GM19043 (cell line): ENCODE measurements at regions not wholly inside any gene's neighbourhood (a gene's known extent, or its start where the extent isn't known, plus 50 kb on each side); places are given as distances from the start of the nearest gene placed in this dataset.
"Not testable (repeated sequence)": the region's sequence is repeated elsewhere in the genome, so short reads cannot be mapped to it uniquely, and the experiment has no call there.

ENCODE experiments used
- ATAC-seq: cut with Tn5 transposase; IDR thresholded peaks from one replicate; pipeline ENCODE4 v1.9.1; 2021; ENCODE audit warnings: low read depth; ENCODE audit not compliant: unreplicated experiment

GRCh38 chr10:3975016-3975415 is 190.0 kb upstream of the KLF6 start:
- ATAC-seq, result no peak

- ATAC-seq, result no peak
These were observed 187.7 kb upstream of the KLF6 start for GRCh38 chr10:3972460-3973301.

DNA sequence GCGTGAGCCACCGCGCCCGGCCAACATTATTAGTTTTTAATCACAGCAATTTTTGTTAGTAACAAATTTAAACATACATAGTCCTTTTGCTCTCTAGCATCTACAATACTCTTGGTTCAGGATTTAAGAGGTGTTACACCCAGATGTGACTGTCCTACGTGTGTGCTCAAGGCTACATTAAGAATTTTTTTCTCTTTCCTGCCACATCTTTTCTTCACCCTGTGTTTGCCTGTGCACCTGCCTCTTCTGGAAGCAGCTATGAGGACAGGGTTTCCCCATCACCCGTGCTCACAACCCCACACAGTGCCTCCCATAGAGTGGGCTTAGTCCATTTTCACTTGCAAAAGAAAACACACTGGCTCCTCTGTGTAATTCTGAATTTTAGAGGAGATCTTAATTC is 186.7 kb upstream of the KLF6 start:
- no peak for ATAC-seq

DNA sequence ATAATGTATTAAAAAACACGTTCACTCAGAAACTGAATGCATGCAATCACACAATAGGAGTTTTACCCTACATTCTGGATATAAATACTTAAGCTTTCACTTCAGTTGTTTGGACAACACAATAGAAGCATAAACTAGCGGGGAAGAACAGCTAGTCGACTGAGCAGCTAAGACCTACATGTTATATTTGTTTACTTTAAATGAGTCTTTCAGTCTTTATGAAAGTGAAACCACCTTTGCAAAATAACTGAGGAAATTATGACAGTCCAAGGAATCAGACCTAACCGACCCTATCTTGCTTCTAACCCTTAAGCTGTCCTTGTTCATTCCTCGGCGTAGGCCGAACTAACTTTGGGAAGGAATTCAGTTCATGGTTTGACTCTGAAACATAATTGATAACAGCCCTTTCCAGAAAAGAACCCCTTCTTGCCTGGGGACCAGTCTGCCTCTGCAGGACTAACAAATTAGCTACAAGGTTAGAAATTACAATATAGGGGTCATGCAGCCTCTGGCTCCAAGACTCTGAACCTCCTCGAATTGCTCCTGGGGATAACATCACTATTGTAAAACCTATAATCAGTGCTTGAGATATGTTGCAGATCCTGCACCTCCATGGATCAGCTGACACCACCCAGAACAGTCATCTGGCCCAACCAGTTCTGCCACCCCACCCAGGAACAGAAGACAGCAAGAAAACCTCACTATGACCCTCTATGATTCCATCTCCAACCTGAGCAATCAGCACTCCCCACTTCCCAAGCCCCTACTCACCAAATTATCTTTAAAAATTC is 185.1 kb upstream of the KLF6 start:
- no peak for ATAC-seq

GRCh38 chr10:3968727-3969126 is 183.7 kb upstream of the KLF6 start:
- ATAC-seq, result no peak

DNA sequence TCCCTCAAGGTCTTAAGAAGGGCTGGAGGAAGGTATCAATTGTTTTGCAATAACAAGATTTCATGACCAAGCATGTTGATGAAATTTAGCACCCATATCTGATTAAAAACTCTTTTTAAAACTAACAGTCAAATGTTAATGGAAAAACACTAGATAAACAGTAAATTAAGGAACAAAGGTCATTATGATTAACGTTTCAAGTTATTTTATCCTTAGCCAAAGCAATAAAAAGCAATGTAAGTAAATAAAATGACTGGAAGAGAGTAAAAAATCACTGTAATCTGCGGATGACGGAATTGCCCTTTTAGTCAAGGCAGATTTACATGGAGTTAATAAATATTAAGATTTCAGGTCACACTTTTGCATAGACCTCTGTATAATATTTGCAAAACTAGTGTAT is 179.5 kb upstream of the KLF6 start:
- ATAC-seq, result no peak

- ATAC-seq, result no peak
These were observed 178.2 kb upstream of the KLF6 start for GRCh38 chr10:3963191-3963673.

- no peak for ATAC-seq
These were observed 176.1 kb upstream of the KLF6 start for GRCh38 chr10:3961082-3961481.

- ATAC-seq, result no peak
These were observed 175.5 kb upstream of the KLF6 start for GRCh38 chr10:3960496-3960895.

DNA sequence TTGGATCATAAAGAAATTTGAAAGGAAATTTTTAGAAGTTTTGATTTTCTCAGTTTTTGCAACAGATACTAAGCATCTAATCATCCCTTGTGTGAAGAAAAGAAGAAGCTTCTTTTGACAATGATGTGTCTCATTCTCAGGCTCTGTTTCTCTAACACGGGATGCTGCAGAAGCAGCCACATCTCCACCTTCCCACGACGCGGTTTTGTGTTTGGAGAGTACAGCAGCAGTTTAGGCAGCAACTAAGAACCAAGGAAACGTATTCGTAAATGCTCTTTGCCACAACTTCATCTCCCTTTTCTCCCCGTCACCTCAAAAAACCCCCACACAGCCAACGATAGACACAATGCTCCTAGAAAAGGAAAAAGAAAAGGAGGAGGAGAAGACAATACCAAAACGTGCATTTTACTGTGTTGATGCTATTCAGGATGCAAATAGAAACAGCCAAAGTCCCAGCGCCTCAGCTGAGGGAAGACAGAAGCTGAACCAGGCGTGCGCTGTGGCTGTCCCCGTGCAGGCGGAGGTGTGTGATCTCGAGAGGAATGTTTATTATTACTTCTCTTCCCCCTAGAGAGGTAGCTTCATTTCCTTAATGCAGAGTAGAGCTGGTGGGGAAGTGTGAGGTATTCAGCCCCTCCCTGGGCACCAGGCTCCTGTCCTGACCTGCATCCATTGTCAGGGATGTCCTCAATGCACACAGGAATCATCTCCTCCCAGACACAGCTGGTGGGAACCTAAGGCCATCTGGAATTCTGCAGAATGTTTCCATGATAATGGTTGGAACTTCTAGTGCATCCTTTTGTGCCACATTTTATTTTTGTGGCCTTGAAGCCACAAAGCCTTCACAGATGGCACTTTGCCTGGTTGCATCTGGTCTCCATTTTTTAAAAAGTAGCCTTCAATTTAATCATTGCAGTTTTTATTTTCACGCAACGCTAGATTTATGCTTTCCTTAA is 174.6 kb upstream of the KLF6 start:
- no peak for ATAC-seq

GRCh38 chr10:3958472-3958996 is 173.5 kb upstream of the KLF6 start:
- ATAC-seq, result no peak

- ATAC-seq, result no peak
These were observed 171.1 kb upstream of the KLF6 start for GRCh38 chr10:3955955-3956617.

- no peak for ATAC-seq
These were observed 170.5 kb upstream of the KLF6 start for GRCh38 chr10:3955493-3955892.

- no peak for ATAC-seq
These were observed 169.6 kb upstream of the KLF6 start for GRCh38 chr10:3954615-3955014.

DNA sequence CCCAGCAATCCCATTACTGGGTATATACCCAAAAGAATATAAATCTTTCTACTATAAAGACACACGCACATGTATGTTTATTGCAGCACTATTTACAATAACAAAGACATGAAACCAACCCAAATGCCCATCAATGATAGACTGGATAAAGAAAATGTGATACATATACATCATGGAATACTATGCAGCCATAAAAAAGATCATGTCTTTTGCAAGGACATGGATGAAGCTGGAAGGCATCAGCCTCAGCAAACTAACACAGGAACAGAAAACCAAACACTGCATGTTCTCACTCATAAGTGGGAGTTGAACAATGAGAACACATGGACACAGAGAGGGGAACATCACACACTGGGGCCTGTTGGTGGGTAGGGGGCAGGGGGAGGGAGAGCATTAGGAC is 169.0 kb upstream of the KLF6 start:
- not testable (repeated sequence) for ATAC-seq

GRCh38 chr10:3951993-3952392 is 167.0 kb upstream of the KLF6 start:
- ATAC-seq, result no peak

GRCh38 chr10:3950676-3951275 is 165.8 kb upstream of the KLF6 start:
- ATAC-seq, result no peak

DNA sequence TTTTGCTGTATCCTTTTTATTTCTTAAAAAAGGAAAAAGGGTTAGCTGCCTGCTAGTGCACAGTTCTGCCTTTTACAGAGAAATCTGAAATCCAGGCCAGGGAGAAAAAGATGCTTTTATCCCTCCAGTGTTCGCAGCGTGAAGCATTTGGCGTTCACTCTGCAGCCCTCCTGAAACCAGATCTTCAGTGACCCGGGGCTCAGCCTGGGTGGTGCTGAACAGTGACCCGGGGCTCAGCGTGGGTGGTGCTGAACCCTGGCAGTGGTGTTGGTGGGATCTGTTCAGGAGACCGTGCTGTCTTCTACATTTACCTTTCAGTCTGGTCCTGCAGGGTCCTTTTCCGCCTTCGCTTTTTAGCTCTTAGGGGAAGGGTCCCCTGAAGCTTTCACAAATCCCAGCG is 164.7 kb upstream of the KLF6 start:
- ATAC-seq, result no peak

GRCh38 chr10:3948843-3949242 is 163.8 kb upstream of the KLF6 start:
- ATAC-seq, result no peak
